ENCODE measurements at regions not wholly inside any gene's neighbourhood (a gene's known extent, or its start where the extent isn't known, plus 50 kb on each side); places are given as distances from the start of the nearest gene placed in this dataset.
"Not testable (repeated sequence)": the region's sequence is repeated elsewhere in the genome, so short reads cannot be mapped to it uniquely, and the experiment has no call there.

DNA sequence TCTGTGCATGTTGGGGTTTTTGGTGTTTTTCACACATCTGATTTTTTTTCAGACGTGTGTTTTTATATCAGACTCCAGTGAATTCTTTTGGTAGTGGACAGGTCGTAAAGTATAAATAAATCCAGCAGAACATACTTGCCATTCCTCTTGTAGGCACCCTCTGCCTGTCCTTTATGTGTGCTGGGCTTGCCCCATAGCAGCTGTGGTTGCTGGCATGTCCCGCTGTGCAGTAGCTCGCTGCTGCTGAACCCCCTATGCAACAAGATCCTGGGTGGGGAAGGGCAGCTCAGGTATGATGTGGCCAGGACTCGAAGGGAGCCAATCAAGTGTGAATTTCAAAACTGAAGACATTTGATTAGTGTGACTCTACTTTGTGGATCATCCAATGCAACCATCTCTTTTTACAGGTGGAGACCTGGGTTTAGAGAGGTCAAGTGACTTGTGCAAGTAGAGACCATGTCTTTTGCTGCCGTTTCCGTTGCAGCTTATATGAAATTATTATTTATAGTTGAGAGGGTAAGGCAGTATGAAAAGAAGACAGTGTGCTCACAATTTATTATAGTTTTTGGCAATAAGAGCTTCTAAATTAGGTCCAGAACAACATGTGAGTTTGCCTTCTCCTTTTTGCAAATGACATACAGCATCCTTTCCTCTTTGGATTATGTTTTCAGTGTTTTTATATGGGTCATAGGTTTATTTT, 350.8 kb upstream of the C2CD4B start:
- peaks cover 41% of the 10 kb centered on the region for H3K27me3 Mint-ChIP-seq
- no peak for ATAC-seq (replicated peaks)
- no peak overlapping the region for H3K4me3 Mint-ChIP-seq

DNA sequence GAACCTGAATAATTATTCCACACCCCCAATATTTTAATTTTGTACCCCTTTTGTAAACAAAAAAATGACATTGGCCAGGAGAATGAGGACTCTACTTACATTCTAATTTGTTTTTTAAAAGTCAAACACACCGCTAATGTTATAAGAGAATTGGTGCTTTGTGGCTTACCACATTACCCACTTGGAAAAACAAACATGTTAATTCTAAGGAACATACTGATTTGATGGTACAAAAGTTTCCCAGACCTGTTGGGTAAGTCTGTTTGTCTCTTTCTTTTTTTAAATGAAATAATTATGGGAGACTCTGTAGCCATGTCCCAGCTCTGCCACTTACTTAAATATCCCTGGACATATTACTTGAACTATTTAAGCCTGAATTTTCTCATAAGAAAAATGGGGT, 352.5 kb upstream of the C2CD4B start:
- no peak for ATAC-seq (replicated peaks)
- Mint-ChIP-seq H3K9me3 (no peaks in the 10 kb centered on the region), H3K36me3 (ENCODE audit: low read depth) (no peaks in the 10 kb centered on the region), H3K4me3 (no peak overlapping the region), H3K4me1 (peaks cover 4% of the 10 kb centered on the region), H3K27me3 (peaks cover 44% of the 10 kb centered on the region), H3K27ac (no peak overlapping the region)

More for the DNA sequence above, 350.8 kb upstream of the C2CD4B start:
- Mint-ChIP-seq H3K36me3 (ENCODE audit: low read depth) (no peaks in the 10 kb centered on the region), H3K27ac (no peak overlapping the region), H3K4me1 (peaks cover 4% of the 10 kb centered on the region), H3K9me3 (no peaks in the 10 kb centered on the region)

DNA sequence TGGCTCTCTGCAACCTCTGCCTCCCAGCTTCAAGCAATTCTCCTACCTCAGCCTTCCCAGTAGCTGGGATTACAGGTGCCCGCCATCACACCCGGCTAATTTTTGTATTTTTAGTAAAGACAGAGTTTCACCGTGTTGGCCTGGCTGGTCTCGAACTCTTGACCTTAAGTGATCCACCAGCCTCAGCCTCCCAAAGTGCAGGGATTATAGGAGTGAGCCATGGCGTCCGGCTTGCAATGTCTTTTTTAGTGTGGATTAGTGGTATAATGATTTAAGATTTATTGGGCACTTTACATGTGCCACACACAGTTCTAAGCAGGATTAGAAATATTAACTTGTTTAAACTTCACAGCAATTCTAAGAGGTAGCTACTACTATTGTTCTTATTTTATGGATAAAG, 353.6 kb upstream of the C2CD4B start:
- H3K4me3 Mint-ChIP-seq; H3K9me3 Mint-ChIP-seq; H3K4me1 Mint-ChIP-seq; H3K27ac Mint-ChIP-seq; H3K36me3 Mint-ChIP-seq (ENCODE audit: low read depth); ATAC-seq (replicated peaks): not testable (repeated sequence)
- H3K27me3 Mint-ChIP-seq, result peaks cover 44% of the 10 kb centered on the region

DNA sequence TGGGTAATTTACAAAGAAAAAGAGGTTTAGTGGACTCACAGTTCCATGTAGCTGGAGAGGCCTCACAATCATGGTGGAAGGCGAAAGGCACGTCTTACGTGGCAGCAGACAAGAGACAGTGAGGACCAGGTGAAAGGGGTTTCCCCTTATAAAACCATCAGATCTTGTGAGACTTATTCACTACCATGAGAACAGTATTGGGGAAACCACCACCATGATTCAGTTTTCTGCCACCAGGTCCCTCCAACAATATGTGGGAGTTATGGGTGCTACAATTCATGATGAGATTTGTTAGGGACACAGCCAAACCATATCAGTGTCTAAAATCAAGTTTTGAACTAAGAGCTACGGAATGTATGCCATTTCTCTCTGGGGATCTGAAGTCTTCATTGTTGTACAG, 354.8 kb upstream of the C2CD4B start:
- peak; percentile 93 for ATAC-seq (replicated peaks)
- Mint-ChIP-seq H3K9me3 (no peaks in the 10 kb centered on the region), H3K4me1 (peaks cover 4% of the 10 kb centered on the region), H3K27me3 (peaks cover 41% of the 10 kb centered on the region), H3K36me3 (ENCODE audit: low read depth) (no peaks in the 10 kb centered on the region), H3K27ac (no peak overlapping the region), H3K4me3 (no peak overlapping the region)

DNA sequence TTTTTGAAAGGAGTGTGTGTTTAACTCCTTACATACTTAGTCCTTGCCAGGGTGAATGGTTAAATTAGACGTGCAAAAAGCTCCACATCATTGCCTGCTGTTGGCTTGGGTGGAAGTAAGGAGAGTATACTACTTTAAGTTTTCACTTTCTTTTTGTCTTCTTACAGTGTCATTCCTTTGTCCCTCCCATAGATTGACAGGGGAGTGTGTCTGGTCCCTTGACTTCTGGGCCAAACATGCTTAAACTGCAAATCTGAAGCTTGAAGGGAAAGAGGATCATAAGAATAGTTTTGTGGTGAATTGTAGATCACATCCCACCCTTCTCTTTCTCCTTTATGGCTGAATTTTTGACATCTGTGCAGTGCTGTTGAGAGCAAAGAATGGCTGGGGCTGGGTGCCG, 355.8 kb upstream of the C2CD4B start:
- ATAC-seq (replicated peaks), result no peak

DNA sequence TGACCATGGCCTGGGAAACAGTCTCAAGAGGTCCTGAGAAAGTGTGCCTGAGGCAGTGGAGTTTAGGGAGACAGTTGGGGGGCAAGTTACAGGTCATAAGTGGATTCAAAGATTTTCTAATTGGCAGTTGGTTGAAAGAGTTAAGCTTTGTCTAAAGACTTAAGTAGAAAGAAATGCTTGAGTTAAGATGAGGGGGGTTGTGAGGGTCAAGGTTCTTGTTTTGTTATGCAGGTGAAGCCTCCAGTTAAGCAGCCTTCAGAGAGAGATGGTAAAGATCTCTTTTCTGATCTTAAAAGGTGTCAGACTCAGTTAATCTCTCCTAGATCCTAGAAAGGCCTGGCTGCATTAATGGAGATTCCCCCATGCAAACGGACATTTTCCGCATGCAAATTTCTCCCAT, 356.3 kb upstream of the C2CD4B start:
- Mint-ChIP-seq H3K27me3 (peaks cover 45% of the 10 kb centered on the region), H3K27ac (no peak overlapping the region), H3K4me3 (no peak overlapping the region), H3K9me3 (no peaks in the 10 kb centered on the region), H3K4me1 (peaks cover 4% of the 10 kb centered on the region), H3K36me3 (ENCODE audit: low read depth) (no peaks in the 10 kb centered on the region)
- no peak for ATAC-seq (replicated peaks)

More for the DNA sequence above, 355.8 kb upstream of the C2CD4B start:
- H3K4me3 Mint-ChIP-seq, result no peak overlapping the region
- H3K36me3 Mint-ChIP-seq (ENCODE audit: low read depth), result no peaks in the 10 kb centered on the region
- peaks cover 46% of the 10 kb centered on the region for H3K27me3 Mint-ChIP-seq
- peaks cover 4% of the 10 kb centered on the region for H3K4me1 Mint-ChIP-seq
- no peak overlapping the region for H3K27ac Mint-ChIP-seq
- no peaks in the 10 kb centered on the region for H3K9me3 Mint-ChIP-seq

DNA sequence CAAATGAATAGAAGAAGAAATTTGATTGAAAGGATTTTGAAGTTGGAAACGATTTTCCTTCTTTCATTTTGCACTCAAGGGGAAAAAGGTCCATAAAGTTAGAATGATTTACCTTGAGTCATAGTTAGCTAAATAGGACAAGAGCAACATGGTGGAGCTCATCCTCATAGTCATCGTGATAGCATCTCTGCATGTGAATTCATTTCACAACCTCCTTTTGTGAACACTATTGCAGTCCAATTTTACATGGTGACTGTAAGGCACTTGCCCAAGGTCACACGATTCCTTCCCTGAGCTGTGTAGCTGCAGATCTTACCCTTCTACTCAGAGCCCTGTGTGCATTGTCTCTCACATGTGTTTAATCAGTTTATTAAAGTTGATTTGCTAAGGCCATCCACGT, 359.8 kb upstream of the C2CD4B start:
- H3K27ac Mint-ChIP-seq, result no peak overlapping the region
- ATAC-seq (replicated peaks), result no peak
- peaks cover 4% of the 10 kb centered on the region for H3K4me1 Mint-ChIP-seq
- H3K9me3 Mint-ChIP-seq, result no peaks in the 10 kb centered on the region
- H3K36me3 Mint-ChIP-seq (ENCODE audit: low read depth), result no peaks in the 10 kb centered on the region
- peaks cover 38% of the 10 kb centered on the region for H3K27me3 Mint-ChIP-seq
- H3K4me3 Mint-ChIP-seq, result no peak overlapping the region

DNA sequence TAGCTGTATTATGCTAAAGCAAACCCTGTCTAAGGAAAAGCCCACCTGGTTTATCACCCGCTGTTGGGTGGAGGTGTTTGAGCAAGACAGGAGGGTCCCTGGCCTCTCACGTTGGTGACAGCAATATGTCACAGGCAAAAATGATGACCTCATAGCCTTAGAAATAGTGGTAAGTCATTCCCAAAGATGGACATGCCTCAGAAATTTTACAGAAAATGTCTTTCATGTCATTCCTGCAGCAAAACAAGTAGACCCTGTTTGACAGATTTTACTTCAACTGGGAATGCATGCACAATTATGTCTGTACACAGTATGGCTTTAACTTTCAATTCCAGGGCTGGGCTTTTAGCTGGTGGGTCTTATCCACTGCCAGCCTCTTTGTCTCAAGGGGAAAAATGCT, 362.3 kb upstream of the C2CD4B start:
- no peak overlapping the region for H3K4me3 Mint-ChIP-seq
- no peak overlapping the region for H3K27ac Mint-ChIP-seq
- H3K36me3 Mint-ChIP-seq (ENCODE audit: low read depth), result no peaks in the 10 kb centered on the region
- H3K27me3 Mint-ChIP-seq, result peaks cover 33% of the 10 kb centered on the region
- no peaks in the 10 kb centered on the region for H3K4me1 Mint-ChIP-seq
- H3K9me3 Mint-ChIP-seq, result no peaks in the 10 kb centered on the region
- ATAC-seq (replicated peaks), result no peak

DNA sequence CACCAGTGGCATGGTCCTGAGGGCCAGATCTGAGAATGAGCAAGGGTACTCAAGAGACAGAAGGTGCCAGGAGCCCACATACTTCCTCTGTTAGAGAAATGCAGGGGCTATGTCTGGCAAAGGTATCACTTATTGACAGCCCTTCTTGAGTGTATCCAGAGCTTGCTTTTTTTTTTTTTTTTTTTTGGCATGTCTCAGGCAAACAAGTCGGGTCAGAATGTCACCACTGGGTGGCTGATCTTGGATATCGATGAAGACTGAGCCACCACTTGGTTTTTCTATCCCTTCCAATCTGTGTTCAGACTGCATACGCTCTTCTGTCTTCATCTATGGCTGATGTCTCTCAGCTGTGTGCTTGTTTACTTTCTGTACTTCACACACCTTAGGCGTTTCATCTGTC, 363.4 kb upstream of the C2CD4B start:
- ATAC-seq (replicated peaks), result no peak
- no peak overlapping the region for H3K4me3 Mint-ChIP-seq
- no peak overlapping the region for H3K27ac Mint-ChIP-seq
- no peaks in the 10 kb centered on the region for H3K4me1 Mint-ChIP-seq
- H3K36me3 Mint-ChIP-seq (ENCODE audit: low read depth), result no peaks in the 10 kb centered on the region
- H3K27me3 Mint-ChIP-seq, result peaks cover 27% of the 10 kb centered on the region
- no peaks in the 10 kb centered on the region for H3K9me3 Mint-ChIP-seq

DNA sequence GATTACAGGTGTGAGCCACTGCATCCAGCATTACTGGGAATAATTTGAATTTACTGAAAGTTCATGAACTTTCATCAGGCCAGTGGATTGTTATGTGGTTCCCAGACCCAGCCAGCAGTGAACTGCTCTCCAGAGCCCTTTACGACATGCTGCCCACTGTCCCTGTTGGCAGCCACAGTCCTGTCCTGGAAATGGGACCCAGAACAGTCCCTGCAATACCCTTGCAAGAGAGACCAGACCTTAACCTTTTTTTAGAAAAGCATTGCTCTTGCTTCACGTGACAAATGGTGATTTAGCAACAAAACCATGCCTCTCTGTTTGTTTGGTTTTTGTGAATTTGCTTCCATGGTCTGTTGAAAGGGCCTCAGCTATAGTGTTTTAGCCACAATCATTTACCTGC, 367.3 kb upstream of the C2CD4B start:
- no peaks in the 10 kb centered on the region for H3K36me3 Mint-ChIP-seq (ENCODE audit: low read depth)
- no peak overlapping the region for H3K27ac Mint-ChIP-seq
- no peak for ATAC-seq (replicated peaks)
- no peaks in the 10 kb centered on the region for H3K9me3 Mint-ChIP-seq
- no peaks in the 10 kb centered on the region for H3K4me1 Mint-ChIP-seq
- H3K27me3 Mint-ChIP-seq, result peaks cover 18% of the 10 kb centered on the region
- no peak overlapping the region for H3K4me3 Mint-ChIP-seq

DNA sequence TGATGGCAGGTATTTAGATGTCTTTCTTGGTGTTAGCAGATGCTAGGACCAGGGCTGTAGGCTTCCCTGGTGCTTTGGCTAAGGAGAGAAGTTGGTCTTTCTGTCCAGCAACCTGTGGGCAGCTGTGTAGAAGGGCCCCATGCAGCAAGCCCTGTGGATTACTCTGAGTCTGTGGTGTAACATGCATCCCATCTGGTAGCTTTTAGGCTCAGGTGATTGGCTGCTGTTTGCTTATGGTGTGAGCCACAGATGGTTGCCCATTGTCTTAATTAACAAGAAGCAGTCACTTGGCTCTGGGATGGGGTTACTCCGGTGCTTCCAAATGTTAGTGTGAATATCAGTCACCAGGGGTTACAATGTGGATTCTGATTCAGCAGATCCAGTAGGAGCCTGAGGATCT, 368.6 kb upstream of the C2CD4B start:
- H3K27ac Mint-ChIP-seq, result no peak overlapping the region
- no peaks in the 10 kb centered on the region for H3K36me3 Mint-ChIP-seq (ENCODE audit: low read depth)
- ATAC-seq (replicated peaks), result no peak
- no peak overlapping the region for H3K4me3 Mint-ChIP-seq
- no peaks in the 10 kb centered on the region for H3K4me1 Mint-ChIP-seq
- H3K27me3 Mint-ChIP-seq, result peaks cover 17% of the 10 kb centered on the region
- H3K9me3 Mint-ChIP-seq, result no peaks in the 10 kb centered on the region

DNA sequence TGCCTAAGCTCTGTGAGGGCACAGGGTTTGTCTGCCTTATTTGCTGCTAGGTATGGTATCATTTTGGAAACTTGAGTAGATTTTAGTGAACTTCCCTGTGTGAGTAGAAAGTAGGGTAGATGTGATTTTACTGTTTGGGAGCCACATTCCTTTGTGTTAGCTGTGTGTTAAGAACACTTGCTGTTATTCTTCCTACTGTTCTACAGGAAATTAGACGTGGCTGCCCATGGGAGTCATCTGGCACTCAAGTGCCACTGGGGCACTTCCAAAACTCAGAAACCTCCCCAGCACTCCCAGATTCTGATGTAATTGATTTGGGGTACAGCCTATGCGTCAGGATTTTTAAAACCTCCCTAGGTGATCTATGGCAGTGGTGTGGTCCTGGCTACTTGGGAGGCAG, 369.9 kb upstream of the C2CD4B start:
- Mint-ChIP-seq H3K4me1 (no peaks in the 10 kb centered on the region), H3K9me3 (no peaks in the 10 kb centered on the region), H3K27ac (no peak overlapping the region), H3K27me3 (peaks cover 17% of the 10 kb centered on the region), H3K4me3 (no peak overlapping the region), H3K36me3 (ENCODE audit: low read depth) (no peaks in the 10 kb centered on the region)
- ATAC-seq (replicated peaks), result no peak

DNA sequence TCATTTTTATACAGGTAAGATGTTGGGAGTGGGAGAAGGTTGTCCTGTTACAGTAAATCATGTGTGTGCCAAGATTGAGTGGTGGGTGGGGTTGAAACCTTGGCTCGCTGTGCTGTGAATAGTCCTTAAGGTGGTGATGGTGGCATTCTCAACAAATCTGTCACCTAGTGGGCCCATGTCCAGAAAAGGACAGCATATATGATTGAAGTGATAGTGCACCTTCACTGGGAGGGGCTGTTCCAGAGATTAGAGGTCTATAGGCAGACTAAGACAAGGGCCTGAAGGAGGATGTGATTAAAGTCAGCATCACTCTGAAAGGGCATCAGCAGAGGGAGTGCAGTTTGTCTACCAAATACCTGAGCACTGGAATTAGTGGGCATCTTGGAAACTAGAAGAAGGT, 374.2 kb upstream of the C2CD4B start:
- ATAC-seq (replicated peaks), result no peak
- Mint-ChIP-seq H3K27me3 (peaks cover 6% of the 10 kb centered on the region), H3K27ac (no peak overlapping the region), H3K4me1 (no peaks in the 10 kb centered on the region), H3K9me3 (no peaks in the 10 kb centered on the region), H3K36me3 (ENCODE audit: low read depth) (no peaks in the 10 kb centered on the region), H3K4me3 (no peak overlapping the region)

DNA sequence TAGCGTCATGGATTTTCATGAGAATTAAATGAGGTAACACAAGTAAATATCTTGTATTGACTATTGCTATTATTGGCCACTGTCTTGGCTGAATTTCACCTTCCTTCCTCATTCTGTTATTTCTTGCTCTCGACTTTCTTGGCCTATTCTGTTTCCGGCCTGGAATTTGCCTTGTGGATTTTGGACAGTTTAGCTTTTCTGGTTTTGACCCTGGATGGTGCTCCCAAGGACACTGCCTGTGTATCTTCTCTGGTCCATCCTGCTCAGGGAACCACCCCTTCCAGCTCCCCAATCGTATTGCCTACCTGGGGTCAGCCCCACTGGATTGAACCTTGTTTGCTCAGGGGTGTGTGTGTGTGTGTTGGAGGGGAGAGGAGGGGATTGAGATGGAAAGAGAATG, 376.2 kb upstream of the C2CD4B start:
- Mint-ChIP-seq H3K27me3 (peaks cover 6% of the 10 kb centered on the region), H3K4me1 (no peaks in the 10 kb centered on the region), H3K4me3 (no peak overlapping the region), H3K9me3 (no peaks in the 10 kb centered on the region), H3K36me3 (ENCODE audit: low read depth) (no peaks in the 10 kb centered on the region), H3K27ac (no peak overlapping the region)
- ATAC-seq (replicated peaks), result no peak

DNA sequence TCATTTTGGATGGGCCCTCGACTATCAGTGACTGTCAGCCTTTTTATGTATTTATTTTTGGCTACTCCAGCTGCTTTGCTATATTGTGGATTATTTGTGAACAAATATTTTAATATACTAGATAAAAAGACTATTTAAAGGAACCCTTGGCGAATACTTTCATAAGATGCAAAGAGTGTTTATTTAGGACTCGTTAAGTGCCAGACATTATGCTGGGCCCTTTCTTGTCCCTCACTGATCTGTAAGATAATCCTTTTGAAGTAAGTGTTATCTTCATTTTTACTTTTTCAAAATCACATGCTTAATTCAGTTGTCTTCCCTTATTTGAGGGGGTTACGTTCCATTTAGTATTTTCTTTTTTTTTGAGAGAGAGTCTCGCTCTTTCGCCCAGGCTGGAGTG, 376.8 kb upstream of the C2CD4B start:
- ATAC-seq (replicated peaks), result no peak
- H3K27ac Mint-ChIP-seq, result no peak overlapping the region
- H3K9me3 Mint-ChIP-seq, result no peaks in the 10 kb centered on the region
- no peak overlapping the region for H3K4me3 Mint-ChIP-seq
- no peaks in the 10 kb centered on the region for H3K36me3 Mint-ChIP-seq (ENCODE audit: low read depth)
- peaks cover 3% of the 10 kb centered on the region for H3K27me3 Mint-ChIP-seq
- no peaks in the 10 kb centered on the region for H3K4me1 Mint-ChIP-seq

DNA sequence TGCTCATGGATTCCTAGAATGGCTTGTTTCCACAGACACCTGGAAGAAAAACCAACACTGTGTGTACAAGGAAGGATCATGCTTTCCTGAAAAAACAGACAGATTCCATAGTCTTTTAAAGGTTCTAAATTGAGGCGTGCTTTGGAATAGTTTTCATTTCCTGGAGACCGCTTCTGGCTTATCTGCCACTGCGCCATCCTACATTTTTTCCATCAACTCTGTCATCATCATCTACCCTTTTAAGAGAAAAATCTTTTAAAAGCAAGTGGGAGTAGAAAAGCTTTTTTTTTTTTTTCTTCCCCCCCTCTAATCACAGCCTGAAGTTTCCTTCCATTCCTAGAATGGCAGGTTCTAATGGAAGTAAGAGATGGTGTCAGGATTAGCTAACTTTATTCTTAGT, 379.4 kb upstream of the C2CD4B start:
- no peak overlapping the region for H3K4me3 Mint-ChIP-seq
- no peak for ATAC-seq (replicated peaks)

More for the DNA sequence above, 379.4 kb upstream of the C2CD4B start:
- H3K9me3 Mint-ChIP-seq, result no peaks in the 10 kb centered on the region
- no peaks in the 10 kb centered on the region for H3K27me3 Mint-ChIP-seq
- H3K4me1 Mint-ChIP-seq, result peaks cover 2% of the 10 kb centered on the region
- no peak overlapping the region for H3K27ac Mint-ChIP-seq
- H3K36me3 Mint-ChIP-seq (ENCODE audit: low read depth), result no peaks in the 10 kb centered on the region

Data from activated T-helper 17 cell treated with anti-CD3 and anti-CD28 coated beads, Interleukin-2, amount 50 U/mL, for 72 hours (primary cell).